MM.1S (cell line): ENCODE measurements at regions not wholly inside any gene's neighbourhood (a gene's known extent, or its start where the extent isn't known, plus 50 kb on each side); places are given as distances from the start of the nearest gene placed in this dataset.

ENCODE experiments used
- DNase-seq: peaks from one replicate; pipeline ENCODE4 v3.0.0-alpha.2; 2015
- H2AFZ ChIP-seq: fragments of 300-600 bp; sonication (generic); 2 replicates; pipeline ENCODE4 v1.6.0; 2016; ENCODE audit warnings: antibody characterized with exemption, low read length
- H3F3A ChIP-seq: fragments of 300-600 bp; sonication (generic); 2 replicates; pipeline ENCODE4 v1.6.1; 2016; ENCODE audit warnings: mild to moderate bottlenecking, antibody characterized with exemption, low read length, moderate library complexity, mixed read lengths; ENCODE audit not compliant: insufficient read depth
- H3K27ac ChIP-seq: fragments of 300-600 bp; sonication (generic); 2 replicates; pipeline ENCODE4 v1.5.1; 2016; ENCODE audit warnings: mild to moderate bottlenecking, low read length
- H3K27me3 ChIP-seq: fragments of 300-600 bp; sonication (generic); replicated peaks from 2 replicates; pipeline ENCODE4 v1.6.0; 2016; ENCODE audit warnings: low read length; ENCODE audit not compliant: insufficient read depth
- H3K36me3 ChIP-seq: fragments of 300-600 bp; sonication (generic); replicated peaks from 2 replicates; pipeline ENCODE4 v1.6.1; 2016; ENCODE audit warnings: mild to moderate bottlenecking, low read length, mixed read lengths; ENCODE audit not compliant: insufficient read depth
- H3K4me1 ChIP-seq: fragments of 300-600 bp; sonication (generic); 2 replicates; pipeline ENCODE4 v1.6.1; 2016; ENCODE audit warnings: low read length, mixed read lengths
- H3K4me2 ChIP-seq: fragments of 300-600 bp; sonication (generic); 2 replicates; pipeline ENCODE4 v1.6.0; 2016; ENCODE audit warnings: low read depth, low read length
- H3K4me3 ChIP-seq: fragments of 300-600 bp; sonication (generic); 2 replicates; pipeline ENCODE4 v1.5.1; 2016; ENCODE audit warnings: low read length, mixed read lengths
- H3K79me2 ChIP-seq: fragments of 300-600 bp; sonication (generic); 2 replicates; pipeline ENCODE4 v1.6.1; 2016; ENCODE audit warnings: mixed run types, low read length, mixed read lengths
- H3K9ac ChIP-seq: fragments of 300-600 bp; sonication (generic); 2 replicates; pipeline ENCODE4 v1.6.1; 2016; ENCODE audit warnings: low read length, mixed read lengths
- H3K9me2 ChIP-seq: fragments of 300-600 bp; sonication (generic); replicated peaks from 2 replicates; pipeline ENCODE4 v1.6.1; 2016; ENCODE audit warnings: mild to moderate bottlenecking, low read length, mixed read lengths; ENCODE audit not compliant: insufficient read depth
- H3K9me3 ChIP-seq: fragments of 300-600 bp; sonication (generic); replicated peaks from 2 replicates; pipeline ENCODE4 v1.6.1; 2016; ENCODE audit warnings: mild to moderate bottlenecking, low read length, mixed read lengths; ENCODE audit not compliant: insufficient read depth
- H4K20me1 ChIP-seq: fragments of 300-600 bp; sonication (generic); 2 replicates; pipeline ENCODE4 v1.6.1; 2016; ENCODE audit warnings: mild to moderate bottlenecking, low read length, moderate library complexity, mixed read lengths; ENCODE audit not compliant: insufficient read depth
- EZH2 ChIP-seq: fragments of 300-600 bp; sonication (generic); optimal IDR thresholded peaks from 2 replicates; pipeline ENCODE3; 2017; ENCODE audit warnings: low read depth, mild to moderate bottlenecking, antibody characterized with exemption, low read length, mixed read lengths
- EZH2phosphoT487 ChIP-seq: fragments of 300-600 bp; sonication (generic); IDR thresholded peaks from 2 replicates; pipeline ENCODE4 v1.6.1; 2018; ENCODE audit warnings: antibody characterized with exemption, low read length
- TF ChIP-seq, protein P1 (sequence below): fragments of 300-600 bp; sonication (generic); IDR thresholded peaks from 2 replicates; pipeline ENCODE4 v1.5.1; 2016; ENCODE audit warnings: antibody characterized with exemption, low read length, mixed read lengths

DNA sequence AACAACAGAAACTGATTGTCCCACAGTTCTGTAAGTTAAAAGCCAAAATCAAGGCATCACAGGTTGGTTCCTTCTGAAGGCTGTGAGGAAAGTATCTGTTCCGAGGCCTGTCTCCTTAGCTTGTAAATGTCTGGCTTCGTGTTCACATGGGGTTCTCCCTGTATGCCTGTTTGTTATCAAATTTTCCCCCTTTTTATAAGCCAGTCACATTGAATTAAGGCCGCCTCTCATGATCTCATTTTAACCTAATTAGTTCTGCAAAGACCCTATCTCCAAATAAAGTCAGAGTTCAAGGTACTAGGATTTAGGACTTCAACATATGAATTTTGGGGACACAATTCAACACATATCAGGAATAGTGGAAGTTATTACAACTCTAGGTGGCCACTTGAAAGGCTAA lies 331.5 kb downstream of the PIK3R1 start:
- Histone ChIP-seq H3K27me3 (no peaks in the 10 kb centered on the region), H2AFZ (no peak overlapping the region), H3K4me1 (no peaks in the 10 kb centered on the region), H3K9ac (no peak overlapping the region), H3K27ac (no peak overlapping the region), H3K4me3 (no peak overlapping the region), H3K9me2 (no peaks in the 10 kb centered on the region), H3K9me3 (no peaks in the 10 kb centered on the region), H3K36me3 (no peaks in the 10 kb centered on the region), H3F3A (no peaks in the 10 kb centered on the region), H4K20me1 (no peaks in the 10 kb centered on the region), H3K79me2 (no peaks in the 10 kb centered on the region), H3K4me2 (no peak overlapping the region)
- no peak for DNase-seq
- TF ChIP-seq EZH2 = no peak
- TF ChIP-seq EZH2phosphoT487 = no peak
- TF ChIP-seq, protein P1, sequence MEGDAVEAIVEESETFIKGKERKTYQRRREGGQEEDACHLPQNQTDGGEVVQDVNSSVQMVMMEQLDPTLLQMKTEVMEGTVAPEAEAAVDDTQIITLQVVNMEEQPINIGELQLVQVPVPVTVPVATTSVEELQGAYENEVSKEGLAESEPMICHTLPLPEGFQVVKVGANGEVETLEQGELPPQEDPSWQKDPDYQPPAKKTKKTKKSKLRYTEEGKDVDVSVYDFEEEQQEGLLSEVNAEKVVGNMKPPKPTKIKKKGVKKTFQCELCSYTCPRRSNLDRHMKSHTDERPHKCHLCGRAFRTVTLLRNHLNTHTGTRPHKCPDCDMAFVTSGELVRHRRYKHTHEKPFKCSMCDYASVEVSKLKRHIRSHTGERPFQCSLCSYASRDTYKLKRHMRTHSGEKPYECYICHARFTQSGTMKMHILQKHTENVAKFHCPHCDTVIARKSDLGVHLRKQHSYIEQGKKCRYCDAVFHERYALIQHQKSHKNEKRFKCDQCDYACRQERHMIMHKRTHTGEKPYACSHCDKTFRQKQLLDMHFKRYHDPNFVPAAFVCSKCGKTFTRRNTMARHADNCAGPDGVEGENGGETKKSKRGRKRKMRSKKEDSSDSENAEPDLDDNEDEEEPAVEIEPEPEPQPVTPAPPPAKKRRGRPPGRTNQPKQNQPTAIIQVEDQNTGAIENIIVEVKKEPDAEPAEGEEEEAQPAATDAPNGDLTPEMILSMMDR = no peak

DNA sequence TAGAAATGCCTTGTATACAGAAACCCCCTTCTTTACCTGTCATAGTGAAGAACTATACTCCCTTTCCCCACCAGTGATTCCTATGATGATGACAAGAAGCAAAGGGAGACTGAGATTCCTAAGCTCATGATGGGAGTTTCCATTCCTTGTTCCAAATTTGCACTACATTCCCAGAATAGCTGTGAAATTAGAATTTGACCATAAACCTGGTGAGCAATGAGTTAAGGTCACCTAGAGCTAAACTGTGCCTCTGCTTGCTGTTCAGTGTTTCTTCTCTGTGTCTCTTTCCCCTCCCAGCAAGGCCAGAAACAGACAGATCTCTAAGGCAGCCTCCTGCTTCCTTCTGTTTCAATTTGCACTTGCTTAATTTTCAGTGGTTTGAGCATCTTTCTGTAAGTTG lies 332.1 kb downstream of the PIK3R1 start:
- DNase-seq = no peak
- Histone ChIP-seq H3K27me3 (no peaks in the 10 kb centered on the region), H4K20me1 (no peaks in the 10 kb centered on the region), H3K79me2 (no peaks in the 10 kb centered on the region), H3K9me2 (no peaks in the 10 kb centered on the region), H3F3A (no peaks in the 10 kb centered on the region), H3K36me3 (no peaks in the 10 kb centered on the region), H2AFZ (no peak overlapping the region), H3K27ac (no peak overlapping the region), H3K4me1 (no peaks in the 10 kb centered on the region), H3K9ac (no peak overlapping the region), H3K4me3 (no peak overlapping the region), H3K4me2 (no peak overlapping the region), H3K9me3 (no peaks in the 10 kb centered on the region)
- TF ChIP-seq EZH2 (no peak), EZH2phosphoT487 (no peak)
- TF ChIP-seq, protein P1 = no peak

DNA sequence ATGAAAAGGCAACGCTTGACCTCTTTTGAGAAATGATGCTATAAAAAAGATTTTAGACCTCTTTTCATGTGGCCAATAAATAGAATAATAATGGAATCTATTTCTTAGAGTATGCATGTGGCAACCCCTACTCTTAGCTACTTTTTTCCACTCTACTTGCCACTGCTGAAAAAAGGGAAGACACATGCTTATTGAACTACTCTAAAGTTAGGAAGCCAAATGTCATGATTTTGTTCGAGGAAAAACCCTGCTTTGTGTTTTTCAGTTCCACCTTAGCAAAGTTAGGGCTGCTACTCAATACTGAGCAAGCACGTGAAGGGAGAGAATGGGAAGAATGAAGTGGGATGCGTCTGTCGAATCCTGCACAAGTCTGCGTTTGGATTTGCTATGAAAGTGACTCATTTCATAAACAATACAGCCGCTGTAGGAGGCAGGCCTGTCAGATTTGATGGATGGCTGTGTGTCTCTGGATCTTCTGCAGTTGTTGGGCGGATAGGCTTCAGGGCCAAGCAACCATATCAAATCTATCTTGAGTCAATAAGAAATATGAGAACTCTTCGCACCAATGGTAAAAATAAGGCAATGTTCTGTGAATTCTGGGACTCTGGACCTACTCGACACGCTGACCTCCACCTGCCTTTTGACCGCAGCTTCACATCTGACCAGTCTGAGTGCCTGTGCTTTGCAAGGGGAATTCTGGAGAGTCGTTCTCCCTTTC lies 333.6 kb downstream of the PIK3R1 start:
- no peak overlapping the region for H3K4me3 ChIP-seq
- no peaks in the 10 kb centered on the region for H3K4me1 ChIP-seq
- H3K79me2 ChIP-seq = no peaks in the 10 kb centered on the region
- no peak for DNase-seq
- no peak overlapping the region for H2AFZ ChIP-seq
- TF ChIP-seq EZH2phosphoT487 (no peak), EZH2 (no peak)
- TF ChIP-seq, protein P1 = no peak
- H3K4me2 ChIP-seq = no peak overlapping the region
- no peaks in the 10 kb centered on the region for H3K36me3 ChIP-seq
- H3K9me2 ChIP-seq = no peaks in the 10 kb centered on the region
- no peaks in the 10 kb centered on the region for H3K9me3 ChIP-seq
- H3K27me3 ChIP-seq = no peaks in the 10 kb centered on the region
- no peak overlapping the region for H3K27ac ChIP-seq
- no peaks in the 10 kb centered on the region for H3F3A ChIP-seq
- H3K9ac ChIP-seq = no peak overlapping the region
- H4K20me1 ChIP-seq = no peaks in the 10 kb centered on the region
